Prostate gland (tissue), 2 donors: ENCODE measurements at regions not wholly inside any gene's neighbourhood (a gene's known extent, or its start where the extent isn't known, plus 50 kb on each side); places are given as distances from the start of the nearest gene placed in this dataset.

Source experiments
- DNase-seq: peaks from one replicate; pipeline ENCODE4 v3.0.0-alpha.2; 2019; ENCODE audit warnings: low spot score
- H3K27ac ChIP-seq, 2 donors: fragments of 200-600 bp; sonication (generic); 2 replicates each; pipeline ENCODE4 v1.5.1; 2017 to 2019
- H3K27me3 ChIP-seq: fragments of 200-600 bp; sonication (generic); replicated peaks from 2 replicates; pipeline ENCODE4 v1.5.1; 2019; ENCODE audit not compliant: insufficient read depth
- H3K36me3 ChIP-seq, 2 donors: fragments of 200-600 bp; sonication (generic); 1 replicate in 1 of 2; 2 replicates in 1 of 2; pipeline versions ENCODE4 v1.5.1 to v1.8.1; 2017 to 2019
- H3K4me1 ChIP-seq: fragments of 200-600 bp; sonication (generic); replicated peaks from 2 replicates; pipeline ENCODE4 v1.5.1; 2019
- H3K4me3 ChIP-seq, 2 donors: fragments of 200-600 bp; sonication (generic); 2 replicates each; pipeline ENCODE4 v1.5.1; 2017 to 2019
- H3K9me3 ChIP-seq: fragments of 200-600 bp; sonication (generic); 2 replicates; pipeline ENCODE4 v1.5.1; 2017
- CTCF ChIP-seq, 4 experiments: fragments of 200-600 bp in 2 of 4; fragments of 450-650 bp in 2 of 4; sonication (generic) in 2 of 4; IDR thresholded peaks; 1 replicate in 3 of 4; 2 replicates in 1 of 4; pipeline ENCODE4 v1.5.1; 2016 to 2019; ENCODE audit warnings: antibody characterized with exemption in 4 of 4, mild to moderate bottlenecking in 2 of 4, moderate library complexity in 2 of 4
- POLR2A ChIP-seq: fragments of 450-650 bp; IDR thresholded peaks from one replicate; pipeline ENCODE4 v1.6.1; 2016; ENCODE audit warnings: antibody characterized with exemption, mild to moderate bottlenecking
- POLR2AphosphoS5 ChIP-seq: sonication (generic); formaldehyde crosslinking; IDR thresholded peaks from one replicate; pipeline ENCODE4 v1.6.1; 2017; ENCODE audit warnings: antibody characterized with exemption
- WGBS: methylation state at CpG from one replicate; pipeline ENCODE4 v1.1.5; 2018; 5-methylcytosine and 5-hydroxymethylcytosine counted together
- intact Hi-C: fragments of 100-400 bp; cut with DNase I; formaldehyde crosslinking; loops from one replicate; pipeline ENCODE4 v1.14.2; 2022

DNA sequence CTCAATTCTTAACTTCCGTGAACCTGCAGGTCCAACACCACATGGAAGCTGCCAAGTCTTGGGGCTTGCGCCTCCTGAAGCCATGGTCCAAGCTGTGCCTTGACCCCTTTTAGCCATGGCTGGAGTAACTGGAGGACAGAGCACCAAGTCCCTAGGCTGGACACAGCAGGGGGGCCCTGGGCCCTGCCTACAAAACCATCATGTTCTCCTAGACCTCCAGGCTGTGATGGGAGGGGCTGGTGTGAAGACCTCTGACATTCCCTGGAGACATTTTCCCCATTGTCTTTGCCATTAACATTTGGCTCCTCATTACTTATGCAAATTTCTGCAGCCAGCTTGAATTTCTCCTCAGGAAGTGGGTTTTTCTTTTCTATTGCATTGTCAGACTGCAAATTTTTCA, 570.1 kb downstream of the FSCB start:
- no peaks in the 10 kb centered on the region for H3K36me3 ChIP-seq
- intact Hi-C loops: no loop called here
- H3K9me3 ChIP-seq: no peaks in the 10 kb centered on the region
- H3K4me3 ChIP-seq: no peak overlapping the region
- no peak for TF ChIP-seq POLR2A
- DNase-seq: no peak
- 96% methylated on average over 2 of the region's 2 CpGs for WGBS
- no peak overlapping the region for H3K27ac ChIP-seq
- no peaks in the 10 kb centered on the region for H3K4me1 ChIP-seq
- no peaks in the 10 kb centered on the region for H3K27me3 ChIP-seq

DNA sequence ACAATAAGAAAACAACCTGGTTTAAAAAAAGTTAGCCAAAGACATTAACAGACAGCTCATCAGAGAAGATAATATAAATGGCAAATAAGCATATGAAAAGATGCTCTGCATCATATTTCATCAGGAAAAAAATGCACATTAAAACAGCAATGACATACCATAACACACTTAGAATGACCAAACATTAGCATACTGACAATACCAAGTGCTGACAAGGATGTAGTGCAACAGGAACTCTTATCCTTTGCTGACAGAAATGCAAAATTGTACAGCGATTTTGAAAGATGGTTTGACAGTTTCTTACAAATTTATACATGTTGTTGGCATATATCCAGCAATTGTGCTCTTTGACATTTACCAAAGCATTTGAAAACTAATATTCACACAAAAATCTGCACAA, 573.0 kb downstream of the FSCB start:
- no peak for DNase-seq
- H3K36me3 ChIP-seq: no peaks in the 10 kb centered on the region
- no peaks in the 10 kb centered on the region for H3K4me1 ChIP-seq
- no peaks in the 10 kb centered on the region for H3K9me3 ChIP-seq
- TF ChIP-seq CTCF (IDR thresholded peaks at IDR 0.05) (no peak), POLR2A (no peak), POLR2AphosphoS5 (no peak)
- H3K27ac ChIP-seq: no peak overlapping the region
- no peaks in the 10 kb centered on the region for H3K27me3 ChIP-seq
- 86% methylated on average over 1 of the region's 1 CpG for WGBS
- intact Hi-C loops: no loop called here
- no peak overlapping the region for H3K4me3 ChIP-seq

GRCh38 chr14:43914041-43914693, 592.9 kb downstream of the FSCB start:
- Histone ChIP-seq H3K4me1 (no peaks in the 10 kb centered on the region), H3K27me3 (no peaks in the 10 kb centered on the region), H3K27ac (no peak overlapping the region), H3K4me3 (no peak overlapping the region), H3K9me3 (no peaks in the 10 kb centered on the region), H3K36me3 (no peaks in the 10 kb centered on the region)
- intact Hi-C loops: no loop called here
- 77% methylated on average over 4 of the region's 4 CpGs for WGBS
- TF ChIP-seq POLR2A (no peak), CTCF (IDR thresholded peaks at IDR 0.05) (no peak), POLR2AphosphoS5 (no peak)
- DNase-seq: no peak

GRCh38 chr14:43903209-43903608, 603.9 kb downstream of the FSCB start:
- no peak for DNase-seq
- WGBS: 38% methylated on average over 1 of the region's 1 CpG
- TF ChIP-seq CTCF (IDR thresholded peaks at IDR 0.05) (no peak), POLR2A (no peak), POLR2AphosphoS5 (no peak)
- Histone ChIP-seq H3K27me3 (no peaks in the 10 kb centered on the region), H3K4me3 (no peak overlapping the region), H3K36me3 (no peaks in the 10 kb centered on the region), H3K27ac (no peak overlapping the region), H3K9me3 (no peaks in the 10 kb centered on the region), H3K4me1 (no peaks in the 10 kb centered on the region)
- intact Hi-C loops: no loop called here

DNA sequence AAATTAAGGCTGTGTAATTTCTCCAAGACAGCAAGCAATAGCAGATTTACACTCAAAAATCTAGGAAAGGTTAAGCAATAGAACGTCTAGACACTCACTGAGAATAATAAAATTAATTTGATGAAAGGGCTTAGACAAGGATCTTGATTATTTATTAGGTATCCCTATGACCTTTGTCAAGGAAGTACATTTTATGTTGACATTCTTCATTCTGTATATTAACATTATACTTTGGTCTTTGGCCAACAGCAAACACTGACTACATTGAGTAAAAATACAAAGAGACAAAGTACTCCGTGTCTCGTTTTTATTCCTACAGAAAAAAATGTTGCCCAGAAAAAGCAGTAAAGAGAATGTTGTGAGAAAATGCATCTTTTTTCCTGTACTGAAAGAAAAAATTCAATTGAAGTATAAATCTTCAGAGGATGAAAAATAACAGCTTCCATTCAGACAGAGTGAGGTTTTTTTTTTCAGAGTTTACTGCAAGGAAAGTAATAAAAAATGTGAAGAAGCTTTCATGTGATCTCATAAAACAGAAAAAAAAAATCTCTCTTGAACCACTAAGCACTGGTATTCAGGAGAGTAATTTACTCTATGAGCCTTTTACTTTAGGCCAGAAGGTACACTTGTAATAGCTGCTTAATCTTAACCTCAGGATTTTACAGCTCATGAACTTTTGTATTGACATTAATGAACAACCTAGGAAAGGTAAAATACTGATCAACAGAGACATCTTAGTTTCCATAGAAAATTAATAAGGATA, 605.0 kb downstream of the FSCB start:
- Histone ChIP-seq H3K4me3 (no peak overlapping the region), H3K9me3 (no peaks in the 10 kb centered on the region), H3K27me3 (no peaks in the 10 kb centered on the region), H3K36me3 (no peaks in the 10 kb centered on the region), H3K4me1 (no peaks in the 10 kb centered on the region), H3K27ac (no peak overlapping the region)
- no peak for DNase-seq
- intact Hi-C loops: no loop called here
- WGBS: 5% methylated on average over 3 of the region's 3 CpGs
- TF ChIP-seq CTCF (IDR thresholded peaks at IDR 0.05) (no peak), POLR2AphosphoS5 (no peak), POLR2A (no peak)
